ENCODE measurements at regions not wholly inside any gene's neighbourhood (a gene's known extent, or its start where the extent isn't known, plus 50 kb on each side); places are given as distances from the start of the nearest gene placed in this dataset.
"Not testable (repeated sequence)": the region's sequence is repeated elsewhere in the genome, so short reads cannot be mapped to it uniquely, and the experiment has no call there.

- DNase-seq: not testable (repeated sequence)
Observed at GRCh38 chr7:65145710-65146109, 139.2 kb upstream of the ERV3-1 start.

- DNase-seq: not testable (repeated sequence)
Observed at GRCh38 chr7:65145008-65145407, 138.5 kb upstream of the ERV3-1 start.

- not testable (repeated sequence) for DNase-seq
Observed at GRCh38 chr7:65144557-65144956, 138.1 kb upstream of the ERV3-1 start.

GRCh38 chr7:65144119-65144518 lies 137.6 kb upstream of the ERV3-1 start:
- not testable (repeated sequence) for DNase-seq

- not testable (repeated sequence) for DNase-seq
Observed at GRCh38 chr7:65141894-65142293, 135.4 kb upstream of the ERV3-1 start.

- not testable (repeated sequence) for DNase-seq
Observed at GRCh38 chr7:65141405-65141778, 134.9 kb upstream of the ERV3-1 start.

- DNase-seq: not testable (repeated sequence)
Observed at GRCh38 chr7:65140543-65141404, 134.3 kb upstream of the ERV3-1 start.

GRCh38 chr7:65136850-65137249 lies 130.4 kb upstream of the ERV3-1 start:
- DNase-seq: not testable (repeated sequence)

GRCh38 chr7:65133087-65133486 lies 126.6 kb upstream of the ERV3-1 start:
- DNase-seq: not testable (repeated sequence)

GRCh38 chr7:65132256-65132655 lies 125.8 kb upstream of the ERV3-1 start:
- DNase-seq: not testable (repeated sequence)

GRCh38 chr7:65127364-65127763 lies 120.9 kb upstream of the ERV3-1 start:
- not testable (repeated sequence) for DNase-seq

- DNase-seq: not testable (repeated sequence)
Observed at GRCh38 chr7:65124600-65124999, 118.1 kb upstream of the ERV3-1 start.

GRCh38 chr7:65105650-65106203 lies 99.2 kb upstream of the ERV3-1 start:
- not testable (repeated sequence) for DNase-seq

GRCh38 chr7:65100499-65100898 lies 94.0 kb upstream of the ERV3-1 start:
- not testable (repeated sequence) for DNase-seq

GRCh38 chr7:65081669-65082055 lies 75.2 kb upstream of the ERV3-1 start:
- not testable (repeated sequence) for DNase-seq

GRCh38 chr7:65080799-65081668 lies 74.5 kb upstream of the ERV3-1 start:
- DNase-seq: peak; percentile 72 to 90

GRCh38 chr7:65074959-65075358 lies 68.5 kb upstream of the ERV3-1 start:
- DNase-seq: not testable (repeated sequence)

- DNase-seq: not testable (repeated sequence)
Observed at GRCh38 chr7:65073160-65073559, 66.7 kb upstream of the ERV3-1 start.

GRCh38 chr7:65071854-65072431 lies 65.5 kb upstream of the ERV3-1 start:
- DNase-seq: not testable (repeated sequence)

GRCh38 chr7:65069476-65069875 lies 63.0 kb upstream of the ERV3-1 start:
- not testable (repeated sequence) for DNase-seq

GRCh38 chr7:65062566-65062965 lies 56.1 kb upstream of the ERV3-1 start:
- not testable (repeated sequence) for DNase-seq

- DNase-seq: not testable (repeated sequence)
Observed at GRCh38 chr7:65059247-65059646, 52.8 kb upstream of the ERV3-1 start.
